Activated CD8-positive, alpha-beta T cell treated with anti-CD3 and anti-CD28 coated beads for 36 hours (primary cell): ENCODE measurements at regions not wholly inside any gene's neighbourhood (a gene's known extent, or its start where the extent isn't known, plus 50 kb on each side); places are given as distances from the start of the nearest gene placed in this dataset.

Source experiments
- ATAC-seq: fragments of 200-7000 bp; cut with Tn5 transposase; one replicate; pipeline ENCODE4 v1.10.0; 2021; ENCODE audit warnings: mild to moderate bottlenecking, moderate library complexity
- CTCF ChIA-PET: fragments of 350-600 bp; sonication (Branson Sonifier 250); formaldehyde crosslinking; loops from one replicate; lab custom pipeline; 2021; ENCODE audit warnings: antibody characterized with exemption; lab: Charles Lee
- POLR2A ChIA-PET: fragments of 350-600 bp; sonication (Branson Sonifier 250); formaldehyde crosslinking; loops from one replicate; lab custom pipeline; 2021; ENCODE audit warnings: antibody characterized with exemption; lab: Charles Lee
- DNase-seq: peaks from one replicate; pipeline ENCODE4 v3.0.0-alpha.2; 2020
- H3K27ac Mint-ChIP-seq: one replicate; pipeline ENCODE4 v1.8.0; 2021; ENCODE audit warnings: mild to moderate bottlenecking, mixed read lengths
- H3K27me3 Mint-ChIP-seq: one replicate; pipeline ENCODE4 v1.8.0; 2021; ENCODE audit warnings: mixed read lengths
- H3K36me3 Mint-ChIP-seq: one replicate; pipeline ENCODE4 v1.8.0; 2021; ENCODE audit warnings: low read depth, mixed read lengths
- H3K4me1 Mint-ChIP-seq: one replicate; pipeline ENCODE4 v1.8.0; 2021; ENCODE audit warnings: low read depth, mixed read lengths
- H3K4me3 Mint-ChIP-seq: one replicate; pipeline ENCODE4 v1.8.0; 2021; ENCODE audit warnings: mild to moderate bottlenecking, moderate library complexity, mixed read lengths
- H3K9me3 Mint-ChIP-seq: one replicate; pipeline ENCODE4 v1.8.0; 2021; ENCODE audit warnings: mixed read lengths
- CTCF ChIP-seq: fragments of 200-600 bp; IDR thresholded peaks from one replicate; pipeline ENCODE4 v1.8.0; 2022; ENCODE audit warnings: antibody characterized with exemption, mild to moderate bottlenecking
- intact Hi-C: fragments of 100-400 bp; cut with micrococcal nuclease; formaldehyde crosslinking; loops from one replicate; pipeline ENCODE4 v1.10.0; 2022

- H3K4me1 Mint-ChIP-seq: no peaks in the 10 kb centered on the region
- no peak for ATAC-seq
- ChIA-PET POLR2A (no interaction called here), CTCF (interaction anchor here (1.0 kb wide), 1 partner anchor 105 kb away, joined by 5 read pairs; no protein-coding TSS in a partner anchor)
- intact Hi-C loops: loop anchor here (10.0 kb wide), 1 partner anchor 727 kb away; no protein-coding TSS in a partner anchor
- no peak for TF ChIP-seq CTCF
- no peak overlapping the region for H3K27ac Mint-ChIP-seq
- no peaks in the 10 kb centered on the region for H3K36me3 Mint-ChIP-seq
- H3K9me3 Mint-ChIP-seq: no peaks in the 10 kb centered on the region
- no peak overlapping the region for H3K4me3 Mint-ChIP-seq
- no peak for DNase-seq
- no peaks in the 10 kb centered on the region for H3K27me3 Mint-ChIP-seq
Observed at GRCh38 chr9:84067821-84068220, 87.2 kb downstream of the RMI1 start.

- POLR2A ChIA-PET: interaction anchor here (0.7 kb wide), 1 partner anchor 383 kb away, joined by 3 read pairs; no protein-coding TSS in a partner anchor
- Mint-ChIP-seq H3K4me1 (no peaks in the 10 kb centered on the region), H3K27me3 (no peaks in the 10 kb centered on the region), H3K36me3 (no peaks in the 10 kb centered on the region), H3K9me3 (no peaks in the 10 kb centered on the region), H3K4me3 (no peak overlapping the region), H3K27ac (no peak overlapping the region)
- no peak for TF ChIP-seq CTCF
- CTCF ChIA-PET: no interaction called here
- ATAC-seq (no peak), DNase-seq (no peak)
- intact Hi-C loops: loop anchor here (10.0 kb wide), 1 partner anchor 726 kb away; no protein-coding TSS in a partner anchor
Observed at GRCh38 chr9:84068872-84069271, 88.3 kb downstream of the RMI1 start.

GRCh38 chr9:84070590-84070989 lies 90.0 kb downstream of the RMI1 start:
- H3K9me3 Mint-ChIP-seq: no peaks in the 10 kb centered on the region
- no peaks in the 10 kb centered on the region for H3K36me3 Mint-ChIP-seq
- ChIA-PET POLR2A (no interaction called here), CTCF (no interaction called here)
- no peak overlapping the region for H3K4me3 Mint-ChIP-seq
- H3K4me1 Mint-ChIP-seq: no peaks in the 10 kb centered on the region
- no peak overlapping the region for H3K27ac Mint-ChIP-seq
- DNase-seq (no peak), ATAC-seq (no peak)
- no peaks in the 10 kb centered on the region for H3K27me3 Mint-ChIP-seq
- intact Hi-C loops: loop anchor here (10.0 kb wide), 1 partner anchor 56 kb away; no protein-coding TSS in a partner anchor
- TF ChIP-seq CTCF: no peak

GRCh38 chr9:84072621-84073180 lies 92.1 kb downstream of the RMI1 start:
- CTCF ChIA-PET: interaction anchor here (0.9 to 1.6 kb wide), 2 partner anchors 14 to 38 kb away, joined by 3 to 4 read pairs; no protein-coding TSS in a partner anchor
- DNase-seq (no peak), ATAC-seq (no peak)
- intact Hi-C loops: loop anchor here (10.0 kb wide), 1 partner anchor 58 kb away; no protein-coding TSS in a partner anchor
- H3K27me3 Mint-ChIP-seq: peaks cover 1% of the 10 kb centered on the region
- no peak overlapping the region for H3K27ac Mint-ChIP-seq
- no peaks in the 10 kb centered on the region for H3K9me3 Mint-ChIP-seq
- no peak for TF ChIP-seq CTCF
- POLR2A ChIA-PET: no interaction called here
- H3K36me3 Mint-ChIP-seq: no peaks in the 10 kb centered on the region
- no peaks in the 10 kb centered on the region for H3K4me1 Mint-ChIP-seq
- no peak overlapping the region for H3K4me3 Mint-ChIP-seq

GRCh38 chr9:84075004-84075403 lies 94.4 kb downstream of the RMI1 start:
- Mint-ChIP-seq H3K9me3 (no peaks in the 10 kb centered on the region), H3K4me3 (no peak overlapping the region), H3K36me3 (no peaks in the 10 kb centered on the region), H3K4me1 (no peaks in the 10 kb centered on the region), H3K27ac (no peak overlapping the region), H3K27me3 (peaks cover 3% of the 10 kb centered on the region)
- no peak for TF ChIP-seq CTCF
- no peak for DNase-seq
- intact Hi-C loops: loop anchor here (10.0 kb wide), 1 partner anchor 60 kb away; no protein-coding TSS in a partner anchor
- no peak for ATAC-seq
- POLR2A ChIA-PET: no interaction called here
- CTCF ChIA-PET: no interaction called here
